BLaER1 treated with 17β-estradiol and CSF1 and Interleukin-3, amounts not matched to agents 10 nM and 100 nM (cell line): ENCODE measurements at regions not wholly inside any gene's neighbourhood (a gene's known extent, or its start where the extent isn't known, plus 50 kb on each side); places are given as distances from the start of the nearest gene placed in this dataset.

Experiments
- H3K27ac ChIP-seq, 11 experiments: shearing (Covaris generic); formaldehyde crosslinking; 2 replicates each; pipeline ENCODE4 v1.8.1; 2022
- H3K27me3 ChIP-seq, 11 experiments: shearing (Covaris generic); formaldehyde crosslinking; 2 replicates each; pipeline ENCODE4 v1.8.1; 2022
- H3K36me3 ChIP-seq, 11 experiments: shearing (Covaris generic); formaldehyde crosslinking; 2 replicates each; pipeline ENCODE4 v1.8.1; 2022
- H3K4me1 ChIP-seq, 10 experiments: shearing (Covaris generic); formaldehyde crosslinking; 2 replicates each; pipeline ENCODE4 v1.8.1; 2022
- H3K4me2 ChIP-seq, 11 experiments: shearing (Covaris generic); formaldehyde crosslinking; 2 replicates each; pipeline ENCODE4 v1.8.1; 2022
- H3K4me3 ChIP-seq, 10 experiments: shearing (Covaris generic); formaldehyde crosslinking; 2 replicates each; pipeline ENCODE4 v1.8.1; 2022
- H3K9ac ChIP-seq, 11 experiments: shearing (Covaris generic); formaldehyde crosslinking; 2 replicates each; pipeline ENCODE4 v1.8.1; 2022
- H3K9me3 ChIP-seq, 11 experiments: shearing (Covaris generic); formaldehyde crosslinking; replicated peaks in 1 of 11; 2 replicates each; pipeline ENCODE4 v1.8.1; 2022
- H4K20me1 ChIP-seq, 11 experiments: shearing (Covaris generic); formaldehyde crosslinking; 2 replicates each; pipeline ENCODE4 v1.8.1; 2022
- Cebpa-rat ChIP-seq, 11 experiments: shearing (Covaris generic); IDR thresholded peaks; 2 replicates each; pipeline ENCODE4 v1.8.1; 2022

GRCh38 chr6:154656660-154657059, 76.6 kb upstream of the SCAF8 start:
- Histone ChIP-seq H3K27ac (no peak overlapping the region), H3K9me3 (peaks cover 0 to 11% (median 4%) of the 10 kb centered on the region in 11 experiments; a peak in 12 of 22 replicates), H3K9ac (no peak overlapping the region), H3K4me3 (no peak overlapping the region), H4K20me1 (no peaks in the 10 kb centered on the region), H3K27me3 (no peaks in the 10 kb centered on the region), H3K36me3 (no peaks in the 10 kb centered on the region), H3K4me2 (no peak overlapping the region), H3K4me1 (peaks cover 0 to 23% (median 14%) of the 10 kb centered on the region in 10 experiments; a peak in 17 of 20 replicates)
- no peak for TF ChIP-seq Cebpa-rat (IDR thresholded peaks at IDR 0.05)

- no peak for TF ChIP-seq Cebpa-rat (IDR thresholded peaks at IDR 0.05)
- no peak overlapping the region for H3K27ac ChIP-seq
- H3K4me2 ChIP-seq, result peak overlapping the region in 3 of 11 experiments; percentile 2 to 30 (median 14); a peak in 2 of 22 replicates
- H3K27me3 ChIP-seq, result no peaks in the 10 kb centered on the region
- peaks cover 0 to 8% (median 5%) of the 10 kb centered on the region in 10 experiments; a peak in 7 of 20 replicates for H3K4me1 ChIP-seq
- no peak overlapping the region for H3K9ac ChIP-seq
- no peaks in the 10 kb centered on the region for H4K20me1 ChIP-seq
- no peaks in the 10 kb centered on the region for H3K36me3 ChIP-seq
- no peak overlapping the region for H3K4me3 ChIP-seq
- no peaks in the 10 kb centered on the region for H3K9me3 ChIP-seq
Measured at GRCh38 chr6:154661768-154662167, 71.4 kb upstream of the SCAF8 start.

GRCh38 chr6:154664287-154664686, 68.9 kb upstream of the SCAF8 start:
- Histone ChIP-seq H4K20me1 (no peaks in the 10 kb centered on the region), H3K9me3 (no peaks in the 10 kb centered on the region), H3K4me1 (peaks cover 0 to 8% (median 5%) of the 10 kb centered on the region in 10 experiments; a peak in 7 of 20 replicates), H3K4me3 (no peak overlapping the region), H3K27me3 (no peaks in the 10 kb centered on the region), H3K9ac (no peak overlapping the region), H3K27ac (no peak overlapping the region), H3K36me3 (no peaks in the 10 kb centered on the region), H3K4me2 (no peak overlapping the region)
- no peak for TF ChIP-seq Cebpa-rat (IDR thresholded peaks at IDR 0.05)

- peaks cover 0 to 5% (median 0%) of the 10 kb centered on the region in 10 experiments; a peak in 1 of 20 replicates for H3K4me1 ChIP-seq
- H4K20me1 ChIP-seq, result no peaks in the 10 kb centered on the region
- H3K9ac ChIP-seq, result no peak overlapping the region
- H3K36me3 ChIP-seq, result no peaks in the 10 kb centered on the region
- H3K9me3 ChIP-seq, result no peaks in the 10 kb centered on the region
- no peak overlapping the region for H3K27ac ChIP-seq
- no peak overlapping the region for H3K4me2 ChIP-seq
- no peak for TF ChIP-seq Cebpa-rat (IDR thresholded peaks at IDR 0.05)
- no peak overlapping the region for H3K4me3 ChIP-seq
- no peaks in the 10 kb centered on the region for H3K27me3 ChIP-seq
Measured at GRCh38 chr6:154668156-154668555, 65.1 kb upstream of the SCAF8 start.

- TF ChIP-seq Cebpa-rat (IDR thresholded peaks at IDR 0.05), result no peak
- Histone ChIP-seq H4K20me1 (no peaks in the 10 kb centered on the region), H3K9me3 (no peaks in the 10 kb centered on the region), H3K4me2 (no peak overlapping the region), H3K27ac (no peak overlapping the region), H3K27me3 (no peaks in the 10 kb centered on the region), H3K4me1 (no peaks in the 10 kb centered on the region), H3K9ac (no peak overlapping the region), H3K36me3 (no peaks in the 10 kb centered on the region), H3K4me3 (no peak overlapping the region)
Measured at GRCh38 chr6:154672086-154672485, 61.1 kb upstream of the SCAF8 start.

- Histone ChIP-seq H3K9me3 (no peaks in the 10 kb centered on the region), H3K27me3 (no peaks in the 10 kb centered on the region), H3K4me1 (no peaks in the 10 kb centered on the region), H3K4me2 (no peak overlapping the region), H4K20me1 (no peaks in the 10 kb centered on the region), H3K27ac (no peak overlapping the region), H3K9ac (no peak overlapping the region), H3K4me3 (no peak overlapping the region), H3K36me3 (no peaks in the 10 kb centered on the region)
- no peak for TF ChIP-seq Cebpa-rat (IDR thresholded peaks at IDR 0.05)
Measured at GRCh38 chr6:154673919-154674318, 59.3 kb upstream of the SCAF8 start.

GRCh38 chr6:154675602-154676088, 57.6 kb upstream of the SCAF8 start:
- TF ChIP-seq Cebpa-rat (IDR thresholded peaks at IDR 0.05), result no peak
- Histone ChIP-seq H3K27me3 (peaks cover 0 to 5% (median 0%) of the 10 kb centered on the region in 11 experiments; a peak in 2 of 22 replicates), H3K27ac (no peak overlapping the region), H3K36me3 (no peaks in the 10 kb centered on the region), H3K4me2 (no peak overlapping the region), H3K4me1 (no peaks in the 10 kb centered on the region), H4K20me1 (no peaks in the 10 kb centered on the region), H3K9me3 (no peaks in the 10 kb centered on the region), H3K4me3 (no peak overlapping the region), H3K9ac (no peak overlapping the region)

- Histone ChIP-seq H3K4me1 (peaks cover 13 to 17% (median 16%) of the 10 kb centered on the region in 10 experiments), H4K20me1 (no peaks in the 10 kb centered on the region), H3K36me3 (no peaks in the 10 kb centered on the region), H3K4me2 (no peak overlapping the region), H3K9ac (no peak overlapping the region), H3K27ac (no peak overlapping the region), H3K9me3 (peaks cover 0 to 25% (median 13%) of the 10 kb centered on the region in 11 experiments; a peak in 15 of 22 replicates), H3K4me3 (no peak overlapping the region), H3K27me3 (peaks cover 0 to 5% (median 0%) of the 10 kb centered on the region in 11 experiments; a peak in 2 of 22 replicates)
- TF ChIP-seq Cebpa-rat (IDR thresholded peaks at IDR 0.05), result no peak
Measured at GRCh38 chr6:154682633-154683125, 50.5 kb upstream of the SCAF8 start.
